ENCODE measurements at regions not wholly inside any gene's neighbourhood (a gene's known extent, or its start where the extent isn't known, plus 50 kb on each side); places are given as distances from the start of the nearest gene placed in this dataset.
"Not testable (repeated sequence)": the region's sequence is repeated elsewhere in the genome, so short reads cannot be mapped to it uniquely, and the experiment has no call there.

DNA sequence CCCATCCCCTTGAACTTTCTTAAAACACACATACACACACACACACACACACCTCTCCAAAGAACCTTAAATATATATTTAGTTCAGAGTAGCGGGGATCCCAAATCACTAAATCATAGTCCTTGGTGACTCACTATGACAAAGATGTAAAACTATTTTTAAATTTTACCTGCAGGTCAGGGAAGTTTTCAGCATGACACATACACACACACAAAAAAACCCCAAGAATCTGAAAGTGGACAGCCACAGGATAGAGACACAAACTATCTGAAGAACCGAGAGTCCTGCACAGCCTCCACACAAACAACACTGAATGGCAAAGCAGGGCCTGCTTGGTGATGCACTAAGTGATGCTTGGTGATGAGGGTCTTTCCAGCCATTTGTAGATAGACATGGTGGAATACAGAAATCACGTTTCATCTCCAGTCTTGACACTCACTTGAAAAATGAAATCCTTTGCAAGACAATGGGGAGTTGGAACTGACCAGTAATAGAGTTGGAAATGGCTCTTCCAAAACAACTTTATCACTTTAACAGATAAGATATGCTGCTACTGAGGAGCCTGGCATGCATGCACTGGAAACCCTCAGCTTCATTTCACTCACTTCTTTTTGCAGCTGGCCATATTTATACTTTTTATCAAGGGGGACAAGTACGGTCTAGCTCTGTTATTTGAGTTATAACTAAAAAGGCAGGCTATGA, 307.3 kb downstream of the RAPGEF2 start:
- DNase-seq: no peak

DNA sequence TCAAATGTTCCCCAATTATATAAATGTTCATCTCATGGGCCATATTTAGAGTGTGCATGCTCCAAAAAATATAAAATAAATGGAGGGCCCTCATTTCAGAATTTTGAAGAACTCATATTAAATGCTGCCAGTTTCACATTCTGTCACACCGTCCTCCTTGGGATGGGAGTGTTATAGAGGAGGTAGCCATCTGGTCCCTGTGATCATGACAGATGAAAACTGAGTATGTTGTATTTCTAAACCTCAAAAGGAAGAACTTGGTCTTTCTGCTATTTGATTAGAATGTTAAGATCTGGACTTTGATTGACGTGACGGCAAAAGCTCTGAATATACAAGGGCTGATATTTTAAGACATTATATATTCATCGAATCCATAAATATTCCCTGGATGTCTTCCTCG, 308.0 kb downstream of the RAPGEF2 start:
- DNase-seq: no peak

DNA sequence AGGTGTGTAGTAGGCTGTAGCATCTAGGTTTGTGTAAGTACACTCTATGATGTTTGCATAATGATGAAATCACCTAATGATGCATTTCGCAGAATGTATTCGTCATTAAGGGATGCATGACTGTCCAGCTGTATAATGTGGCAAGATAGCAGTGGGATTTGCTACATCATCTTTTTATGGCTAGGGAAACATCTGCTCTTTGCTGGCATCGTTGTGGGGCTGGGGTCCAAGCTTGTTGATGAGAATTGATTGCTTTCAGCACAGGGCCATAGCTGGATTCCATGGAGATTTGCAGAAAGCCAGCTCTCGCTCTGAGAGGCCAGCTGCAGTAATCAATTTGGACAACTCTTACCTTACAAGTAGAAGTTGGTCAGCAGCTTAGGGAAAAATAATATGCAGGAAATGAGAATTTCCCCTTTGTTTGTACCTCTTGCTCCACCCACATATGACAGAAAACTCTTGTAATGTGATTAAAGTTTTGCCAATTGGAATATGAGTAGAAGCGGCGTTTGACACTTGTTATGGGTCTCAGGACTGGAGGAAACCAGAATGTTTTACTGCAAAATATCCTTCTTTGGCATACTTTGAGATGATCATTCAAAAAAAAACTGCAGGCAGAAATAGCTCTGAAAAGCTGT, 310.5 kb downstream of the RAPGEF2 start:
- DNase-seq: peak; percentile 5

DNA sequence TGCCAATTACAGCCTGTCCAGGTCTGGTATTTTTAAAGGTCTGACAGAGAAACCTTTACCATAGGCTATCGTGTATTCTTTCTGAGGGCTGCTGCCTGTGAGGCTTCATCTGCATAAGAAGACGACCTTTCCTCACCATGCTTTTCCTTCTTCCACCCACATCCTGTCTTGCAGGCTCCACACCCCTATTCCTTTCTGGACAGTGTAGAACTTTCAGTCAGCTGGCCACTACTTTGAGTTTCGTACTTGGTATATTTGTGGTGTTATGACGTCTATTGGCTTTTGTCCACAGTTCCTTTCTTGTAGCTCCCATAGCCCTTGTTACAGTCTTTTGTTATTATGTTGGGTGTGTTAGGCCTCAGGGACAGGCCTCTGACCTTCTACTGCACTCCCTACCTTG, 311.4 kb downstream of the RAPGEF2 start:
- no peak for DNase-seq

DNA sequence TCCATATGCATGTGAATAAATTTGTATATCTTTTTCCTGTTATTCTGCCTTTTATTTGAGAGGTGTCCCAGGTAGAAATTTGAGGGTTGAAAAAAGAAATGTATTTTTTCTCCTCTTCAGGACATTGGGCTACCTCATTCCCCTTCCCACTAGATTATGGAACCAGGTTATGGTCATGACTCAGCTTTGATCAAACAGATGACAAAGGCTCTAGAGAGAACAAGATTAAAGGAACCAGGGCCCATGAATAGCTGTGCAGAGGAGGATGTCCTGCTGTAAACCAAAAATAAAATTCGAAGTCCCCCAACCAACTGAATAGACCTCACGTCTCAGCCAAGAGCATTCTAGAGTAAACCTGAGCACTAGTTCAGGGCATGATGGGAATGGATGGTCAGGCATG, 313.2 kb downstream of the RAPGEF2 start:
- DNase-seq: no peak

DNA sequence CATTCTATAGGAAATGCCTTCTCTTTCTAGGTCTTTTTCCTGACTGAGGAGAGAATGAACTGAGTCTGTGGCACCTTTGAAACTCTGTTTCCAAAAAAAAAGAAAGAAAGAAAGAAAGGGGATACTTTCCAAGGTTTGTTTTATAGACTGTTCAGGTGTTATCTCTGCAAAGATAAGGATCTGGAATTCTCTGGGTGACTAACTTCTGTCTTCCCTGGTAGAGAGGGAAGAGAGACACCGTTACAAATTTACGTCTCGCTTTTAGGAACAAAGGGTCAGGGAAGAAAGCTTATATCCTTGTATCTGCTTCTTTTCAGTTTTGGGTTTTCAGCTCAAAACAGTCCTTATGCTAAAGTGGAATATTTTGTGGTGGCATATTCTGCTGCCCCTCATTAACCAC, 314.1 kb downstream of the RAPGEF2 start:
- no peak for DNase-seq

DNA sequence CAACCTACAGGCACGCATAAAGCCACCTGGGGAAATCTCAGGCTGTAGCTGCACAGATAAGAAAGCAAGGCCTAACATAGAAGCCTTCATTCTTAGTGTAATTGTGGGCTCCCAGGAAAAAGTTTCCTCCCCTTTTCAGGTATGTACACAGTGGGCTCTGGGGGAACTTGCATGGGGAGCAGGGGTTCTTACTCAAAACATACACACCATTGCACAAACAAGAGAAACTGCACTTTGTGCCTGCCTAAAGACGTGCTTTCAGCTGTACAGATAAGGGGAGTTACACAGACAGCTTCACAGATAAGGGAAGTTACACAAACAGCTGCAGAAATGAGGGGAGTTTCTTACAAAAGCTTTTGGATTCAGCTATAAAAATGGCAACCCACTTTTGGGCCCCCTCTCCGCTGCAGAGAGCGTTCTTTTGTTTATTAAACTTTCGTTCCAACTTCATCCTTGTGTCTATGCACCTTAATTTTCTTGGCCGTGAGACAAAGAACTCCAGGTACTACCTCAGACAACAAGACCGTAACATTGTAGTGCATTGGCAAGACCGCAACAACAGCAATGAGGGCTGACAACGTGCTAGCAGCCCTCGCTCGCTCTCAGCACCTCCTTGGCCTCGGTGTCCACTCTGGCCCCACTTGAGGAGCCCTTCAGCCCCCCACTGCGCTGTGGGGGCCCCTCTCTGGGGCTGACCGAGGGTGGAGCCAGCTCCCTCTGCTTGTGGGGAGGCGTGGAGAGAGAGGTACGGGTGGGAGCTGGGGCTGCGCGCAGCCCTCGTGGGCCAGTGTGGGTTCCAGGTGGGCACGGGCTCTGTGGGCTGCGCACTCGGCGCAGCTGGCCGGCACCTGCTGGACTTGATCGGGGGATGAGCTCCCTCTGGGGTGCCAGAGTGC, 317.5 kb downstream of the RAPGEF2 start:
- DNase-seq: no peak

DNA sequence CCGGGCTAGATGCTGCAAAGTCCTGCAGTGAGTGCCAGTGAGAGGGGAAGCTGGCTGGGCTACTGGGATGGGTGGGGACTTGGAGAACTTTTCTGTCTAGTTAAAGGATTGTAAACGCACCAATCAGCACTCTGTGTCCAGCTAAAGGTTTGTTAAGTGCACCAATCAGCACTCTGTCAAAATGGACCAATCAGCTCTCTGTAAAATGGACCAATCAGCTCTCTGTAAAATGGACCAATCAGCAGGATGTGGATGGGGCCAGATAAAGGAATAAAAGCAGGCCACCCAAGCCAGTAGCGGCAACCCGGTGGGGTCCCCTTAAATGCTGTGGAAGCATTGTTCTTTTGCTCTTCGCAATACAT, 318.2 kb downstream of the RAPGEF2 start:
- not testable (repeated sequence) for DNase-seq

DNA sequence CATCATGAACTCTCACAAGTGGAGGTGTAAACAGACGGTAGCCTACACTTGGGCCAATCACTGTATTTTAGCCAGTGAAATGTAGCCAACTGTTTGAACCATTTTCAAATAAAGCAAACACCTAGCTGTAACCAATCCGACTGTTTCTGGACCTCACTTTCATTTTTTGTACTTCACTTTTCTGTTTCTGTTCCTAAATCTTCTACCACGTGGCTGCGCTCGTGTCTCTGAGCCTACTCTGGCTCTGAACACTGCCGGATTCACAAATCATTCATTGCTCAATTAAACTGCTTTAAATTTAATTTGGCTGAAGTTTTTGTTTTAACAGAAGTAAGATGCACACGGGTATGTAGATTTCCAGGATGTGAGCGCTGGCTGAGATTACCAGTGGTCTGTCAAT, 319.1 kb downstream of the RAPGEF2 start:
- DNase-seq: no peak

DNA sequence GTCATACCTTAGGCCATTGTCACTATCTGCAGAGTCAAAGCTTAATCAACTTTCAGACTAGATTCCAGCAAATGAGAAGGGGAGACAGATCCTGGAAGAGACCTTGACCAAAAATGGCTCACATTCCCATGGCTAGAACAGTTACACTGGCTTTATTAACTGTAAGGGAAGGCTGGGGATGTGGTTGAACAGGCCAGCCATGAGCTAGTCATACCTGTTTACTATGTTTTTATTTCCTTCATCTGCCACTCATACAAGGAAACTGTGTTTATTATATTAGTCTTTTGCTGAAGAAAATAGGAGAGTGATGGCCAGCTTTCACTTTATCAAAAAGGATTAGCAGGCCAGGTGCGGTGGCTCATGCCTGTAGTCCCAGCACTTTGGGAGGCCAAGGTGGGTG, 319.7 kb downstream of the RAPGEF2 start:
- no peak for DNase-seq

DNA sequence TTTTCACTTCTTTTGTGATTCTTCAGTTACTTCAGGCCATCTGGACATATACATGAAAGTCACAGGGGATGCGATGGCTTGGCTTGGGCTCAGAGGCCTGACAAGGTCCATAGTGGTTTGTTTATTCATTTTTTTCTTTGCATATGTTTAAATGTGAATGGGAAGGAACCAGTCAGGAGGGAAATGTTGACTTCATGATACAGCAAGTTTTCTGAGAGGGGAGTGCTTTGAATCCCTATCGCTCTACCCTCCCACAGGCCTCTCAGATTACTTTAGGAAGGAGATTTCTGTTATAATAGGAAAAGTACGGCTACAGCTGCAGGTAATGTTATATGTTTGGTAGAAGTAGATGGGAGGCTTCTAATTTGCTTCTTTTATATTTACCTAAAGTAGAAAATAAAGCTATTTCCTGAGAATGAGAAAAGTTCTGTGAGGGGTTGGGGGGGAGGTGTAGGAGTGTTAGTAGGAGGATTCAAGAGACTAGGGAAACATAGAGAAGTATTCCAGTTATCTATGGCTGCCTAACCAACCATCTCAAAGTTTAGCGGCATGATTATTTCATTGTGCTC, 322.9 kb downstream of the RAPGEF2 start:
- DNase-seq: no peak

DNA sequence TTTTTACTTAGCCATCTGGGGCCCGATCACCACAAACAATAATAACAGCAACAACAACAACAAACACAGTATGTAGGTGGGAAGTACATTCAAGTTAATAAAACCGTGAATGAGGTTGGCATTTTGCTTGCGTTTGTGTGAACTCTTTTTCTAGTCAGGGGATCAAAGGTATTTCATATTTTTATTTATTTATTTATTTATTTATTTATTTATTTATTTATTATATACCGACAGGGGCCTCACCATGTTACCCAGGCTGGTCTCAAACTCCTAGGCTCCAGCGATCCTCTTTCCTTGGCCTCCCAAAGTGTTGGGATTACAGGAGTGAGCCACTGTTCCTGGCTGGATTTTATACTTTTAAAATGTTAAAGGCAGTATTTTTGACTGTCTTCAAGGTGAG, 325.4 kb downstream of the RAPGEF2 start:
- DNase-seq: no peak

DNA sequence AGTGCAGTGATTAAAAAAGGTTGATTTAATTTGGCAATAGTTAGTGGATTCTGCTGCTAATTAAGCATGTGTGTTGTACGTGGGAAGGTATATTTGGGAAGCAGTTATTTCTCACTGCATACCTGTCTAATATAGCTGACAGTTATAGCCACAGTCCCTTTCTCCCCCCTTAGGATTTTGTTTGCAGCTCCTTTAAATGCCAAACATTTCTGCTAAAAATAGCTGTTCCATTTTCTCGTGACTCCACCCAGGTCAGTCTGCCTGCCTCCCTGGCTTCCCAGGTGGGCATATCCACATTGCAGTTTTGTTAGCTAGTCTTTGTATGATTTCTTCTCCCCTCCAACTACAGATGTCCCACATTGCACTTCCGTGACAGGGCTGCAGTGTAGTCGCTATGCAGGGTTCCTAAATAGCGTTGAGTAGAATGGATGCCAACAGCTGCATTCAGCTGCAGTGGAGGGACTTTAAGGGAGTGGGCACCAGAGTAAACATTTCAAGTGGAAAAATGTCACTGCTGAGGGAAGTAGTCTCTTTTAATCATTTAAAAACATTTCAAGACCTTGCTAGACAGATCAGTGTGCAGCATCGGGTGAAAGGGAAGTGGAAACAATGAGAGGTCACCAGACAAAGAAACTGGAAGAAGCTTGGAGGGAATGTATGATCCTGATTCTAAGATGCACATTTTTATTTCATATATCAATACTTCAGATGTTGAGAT, 326.3 kb downstream of the RAPGEF2 start:
- peak; percentile 71 for DNase-seq

DNA sequence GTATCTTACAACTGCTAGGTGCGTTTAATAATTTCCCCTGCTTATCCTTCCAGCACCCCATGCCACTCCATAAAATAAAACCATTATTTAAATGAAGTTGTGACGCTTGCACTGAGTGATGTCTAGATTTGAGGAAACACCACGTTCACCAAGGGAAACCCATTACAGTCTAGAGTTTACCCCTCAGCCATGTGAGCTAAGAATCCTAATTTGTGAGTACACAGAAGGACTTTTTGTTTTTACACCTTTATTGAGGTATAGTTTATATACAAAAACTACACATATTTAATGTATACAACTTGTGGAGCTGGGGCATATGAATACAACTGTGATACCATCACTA, 326.8 kb downstream of the RAPGEF2 start:
- peak; percentile 37 for DNase-seq

DNA sequence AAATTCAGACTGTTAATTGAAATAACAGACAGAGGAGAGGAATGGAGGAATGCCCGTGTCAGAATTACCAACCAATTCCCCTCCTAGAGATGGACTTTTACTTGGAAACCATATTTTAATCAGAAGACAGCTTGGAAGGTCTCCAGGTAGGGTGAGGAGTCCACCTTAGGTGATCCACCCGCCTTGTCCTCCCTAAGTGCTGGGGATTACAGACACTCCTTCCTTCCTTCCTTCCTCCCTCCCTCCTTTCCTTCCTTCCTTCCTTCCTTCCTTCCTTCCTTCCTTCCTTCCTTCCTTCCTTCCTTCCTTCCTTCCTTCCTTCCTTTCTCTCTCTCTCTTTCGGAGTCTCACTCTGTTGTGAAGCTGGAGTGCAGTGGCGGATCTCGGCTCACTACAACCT, 328.0 kb downstream of the RAPGEF2 start:
- DNase-seq: no peak

DNA sequence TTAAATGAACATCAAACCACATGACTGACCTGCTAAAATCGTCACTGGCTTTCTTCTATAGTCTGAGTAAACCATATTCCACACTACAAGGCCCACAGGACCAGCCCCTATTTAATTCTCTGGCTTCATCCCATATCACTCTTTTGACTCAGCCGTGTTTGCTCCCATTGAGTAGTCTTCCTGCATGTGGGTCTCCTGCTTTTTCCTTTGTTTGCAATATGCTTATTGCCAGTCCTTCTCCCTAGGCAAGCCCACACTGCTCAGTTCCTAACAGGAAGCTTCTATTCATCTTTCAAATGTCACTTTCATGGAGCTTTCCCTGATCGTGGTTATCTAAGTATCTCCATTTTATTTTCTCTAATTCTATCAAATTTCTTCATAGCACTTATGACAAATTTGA, 329.6 kb downstream of the RAPGEF2 start:
- no peak for DNase-seq

DNA sequence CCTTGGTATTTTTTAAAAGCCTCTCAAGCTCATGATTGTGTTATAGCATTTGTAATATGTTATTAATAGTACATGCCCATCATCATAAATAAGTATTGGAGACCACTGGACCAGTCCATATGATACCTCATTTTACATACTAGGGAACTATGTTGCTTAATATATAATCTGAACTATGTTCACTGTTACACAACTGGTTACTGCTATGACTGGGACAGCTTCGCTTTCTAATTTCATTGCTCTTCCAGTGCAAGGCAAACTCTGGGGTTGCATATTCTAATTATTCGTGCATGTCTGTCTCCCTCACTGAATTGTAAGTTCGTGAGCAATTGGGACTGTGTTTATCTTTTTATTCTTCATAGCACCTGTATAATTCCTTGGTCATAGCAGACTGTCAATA, 330.5 kb downstream of the RAPGEF2 start:
- DNase-seq: no peak

DNA sequence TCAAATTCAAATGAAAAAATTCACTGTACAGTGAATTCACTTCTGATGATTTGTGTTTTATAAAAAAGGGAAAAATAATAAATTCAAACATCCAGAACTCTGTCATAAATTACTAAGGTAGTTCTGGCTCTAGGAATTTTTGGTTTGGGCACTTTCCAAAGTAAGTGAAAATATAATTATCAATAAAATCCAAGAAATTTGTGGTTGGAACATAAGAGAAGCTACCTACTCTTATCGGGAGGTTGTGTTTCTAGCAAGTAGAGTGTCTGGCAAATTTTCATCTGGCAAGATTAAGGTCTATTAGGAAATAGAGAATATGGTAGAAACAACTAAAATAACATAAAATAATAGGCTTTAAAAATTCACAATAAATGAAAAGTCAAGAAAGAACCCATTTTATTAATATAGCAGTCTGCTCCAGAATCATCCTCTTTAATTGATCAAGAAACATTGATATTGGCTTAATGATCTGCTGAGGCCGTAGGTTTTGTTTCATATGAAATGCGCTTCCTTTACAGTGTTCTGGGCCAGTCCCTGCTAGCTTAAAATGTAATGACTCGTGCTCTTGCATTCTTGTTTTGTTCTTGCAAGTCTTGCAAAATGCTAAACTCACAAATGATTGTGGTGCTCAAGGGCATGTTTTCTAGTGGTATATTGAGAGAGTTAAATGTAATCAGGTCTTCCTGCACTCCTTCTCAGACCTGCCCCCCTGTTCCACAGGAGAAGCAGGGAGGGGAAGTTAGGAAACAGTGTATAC, 331.4 kb downstream of the RAPGEF2 start:
- no peak for DNase-seq

DNA sequence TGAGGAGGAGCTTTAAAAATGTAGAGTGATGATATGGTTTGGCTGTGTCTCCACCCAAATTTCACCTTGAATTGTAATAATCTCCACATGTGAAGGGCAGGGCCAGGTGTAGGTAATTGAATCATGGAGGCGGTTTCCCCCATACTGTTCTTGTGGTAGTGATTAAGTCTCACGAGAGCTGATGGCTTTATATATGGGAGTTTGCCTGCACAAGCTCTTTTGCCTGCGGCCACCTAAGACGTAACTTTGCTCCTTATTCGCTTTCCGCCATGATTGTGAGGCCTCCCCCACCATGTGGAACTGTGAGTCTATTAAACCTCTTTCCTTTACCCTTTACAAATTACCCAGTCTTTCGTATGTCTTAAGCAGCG, 332.0 kb downstream of the RAPGEF2 start:
- no peak for DNase-seq

DNA sequence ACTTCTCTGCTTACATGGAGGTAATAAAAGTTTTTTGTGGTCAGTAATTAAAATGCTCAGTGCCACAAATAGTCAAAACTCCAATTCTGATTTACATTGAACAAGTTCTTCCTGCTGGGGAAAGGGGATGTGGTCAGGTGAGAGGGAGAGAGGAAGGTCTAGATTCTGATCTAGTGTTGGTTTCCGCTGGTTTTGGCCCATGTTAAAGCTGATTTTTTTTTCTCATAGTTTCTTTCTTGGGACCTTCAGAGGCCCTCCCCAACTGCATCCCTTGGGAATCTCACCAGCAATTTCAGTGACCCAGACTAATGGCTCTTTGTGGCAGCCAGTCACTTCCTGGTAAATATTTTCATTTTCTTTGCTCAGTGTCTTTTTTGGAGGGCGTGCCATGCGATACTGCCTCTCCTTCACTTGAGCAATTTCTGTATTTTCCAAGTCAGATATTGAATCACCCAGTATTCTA, 332.7 kb downstream of the RAPGEF2 start:
- DNase-seq: peak; percentile 47

DNA sequence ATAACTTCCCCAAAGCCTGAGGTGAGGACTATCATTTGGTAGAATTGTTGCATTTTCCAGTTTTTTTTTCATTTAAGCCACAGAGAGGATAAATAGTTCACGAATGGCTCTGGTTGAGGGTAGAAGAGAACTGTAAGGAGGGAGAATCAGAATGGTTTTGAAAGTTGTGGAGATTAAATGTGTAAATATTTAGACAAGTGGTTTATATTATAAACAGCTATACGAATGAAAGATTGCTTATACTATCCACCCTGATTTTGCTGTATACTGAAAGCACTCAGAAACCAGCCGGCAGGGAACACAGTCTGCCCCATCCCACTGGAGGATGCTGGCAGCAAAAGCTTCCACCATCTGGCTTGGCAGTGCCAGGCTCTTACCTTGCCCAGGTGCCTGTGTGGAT, 341.1 kb downstream of the RAPGEF2 start:
- no peak for DNase-seq

DNA sequence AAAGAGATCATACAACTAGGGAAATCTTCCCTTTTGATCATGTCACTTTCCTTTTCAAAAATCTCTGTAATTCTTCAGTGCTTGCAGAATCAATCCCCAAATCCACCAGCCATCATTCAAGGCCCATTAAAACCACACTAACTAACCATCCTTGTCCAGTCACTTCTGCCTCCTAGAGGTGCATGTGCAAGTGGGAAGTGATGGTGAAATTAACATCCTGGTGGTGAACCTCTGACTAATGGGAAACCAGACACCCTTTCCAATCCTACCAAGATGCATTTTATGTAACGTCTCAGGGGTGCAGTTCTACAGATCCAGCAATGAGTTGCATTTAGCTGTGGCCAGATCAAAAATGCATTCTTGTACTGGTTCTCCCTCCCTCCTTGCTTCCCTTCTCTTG, 341.8 kb downstream of the RAPGEF2 start:
- DNase-seq: peak; percentile 7
